AG04449 (cell line): ENCODE measurements at regions not wholly inside any gene's neighbourhood (a gene's known extent, or its start where the extent isn't known, plus 50 kb on each side); places are given as distances from the start of the nearest gene placed in this dataset.
"Not testable (repeated sequence)": the region's sequence is repeated elsewhere in the genome, so short reads cannot be mapped to it uniquely, and the experiment has no call there.

Experiments
- CTCF ChIA-PET: fragments of 350-600 bp; formaldehyde crosslinking; extraction: SDS; loops from one replicate; lab custom pipeline; 2021; ENCODE audit warnings: antibody characterized with exemption; lab: Yijun Ruan, JAX
- POLR2A ChIA-PET: fragments of 400-600, 350-600 bp; formaldehyde crosslinking; extraction: SDS; loops from one replicate; lab custom pipeline; 2020; ENCODE audit warnings: antibody characterized with exemption, inconsistent platforms; lab: Yijun Ruan, JAX
- DNase-seq: peaks from one replicate; pipeline ENCODE4 v3.0.0-alpha.2; 2010; ENCODE audit warnings: low read depth, low spot score
- H3K4me3 ChIP-seq: 2 replicates; pipeline ENCODE4 v1.5.1; 2011; ENCODE audit warnings: low read depth, mild to moderate bottlenecking, control low read depth, low read length
- CTCF ChIP-seq: IDR thresholded peaks from one replicate; pipeline ENCODE4 v1.5.1; 2011; ENCODE audit warnings: mild to moderate bottlenecking, moderate library complexity, low read length, control low read depth, inconsistent platforms; ENCODE audit not compliant: insufficient read depth; ENCODE audit errors: missing control alignments

DNA sequence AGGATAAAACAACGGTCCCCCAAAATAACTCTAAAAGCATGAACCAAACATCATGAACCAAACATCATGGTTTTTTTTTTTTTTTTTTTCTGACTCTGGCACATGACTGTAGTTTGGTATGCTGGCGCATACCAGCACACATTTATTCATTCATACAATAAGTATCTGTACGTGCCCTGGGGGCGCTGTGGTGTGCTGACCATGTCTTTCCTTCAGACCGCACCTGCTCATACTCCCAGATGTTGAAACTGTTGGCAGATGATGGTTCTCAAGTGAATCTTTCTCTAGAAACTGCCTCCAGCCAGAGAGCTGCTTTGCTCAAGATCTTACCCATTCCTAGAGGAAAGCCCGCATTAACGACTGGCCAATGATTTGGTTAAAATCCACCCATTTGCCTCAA lies 114.7 kb upstream of the ANKRD30A start:
- no peak overlapping the region for H3K4me3 ChIP-seq
- POLR2A ChIA-PET = no interaction called here
- TF ChIP-seq CTCF = no peak
- CTCF ChIA-PET = no interaction called here
- no peak for DNase-seq

DNA sequence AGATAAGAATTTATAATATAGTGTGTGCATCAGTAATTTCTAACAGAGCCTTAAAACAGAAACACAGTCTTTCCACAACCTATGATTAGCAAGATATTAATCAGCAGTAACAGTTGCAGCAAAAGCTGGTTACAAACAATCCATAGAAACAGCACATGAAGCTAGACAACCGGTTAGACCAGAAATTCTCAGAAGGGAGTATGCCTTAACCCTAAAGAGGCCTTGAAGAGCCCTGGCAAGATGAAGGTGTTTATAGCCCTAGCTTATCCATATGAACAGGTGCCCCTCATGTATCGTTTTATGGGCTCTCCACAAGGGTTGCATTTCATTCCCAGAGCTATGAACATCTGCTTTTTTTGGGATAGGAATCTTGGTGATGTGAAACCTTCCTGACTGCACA lies 117.1 kb upstream of the ANKRD30A start:
- CTCF ChIA-PET, H3K4me3 ChIP-seq, POLR2A ChIA-PET, DNase-seq: not testable (repeated sequence)

DNA sequence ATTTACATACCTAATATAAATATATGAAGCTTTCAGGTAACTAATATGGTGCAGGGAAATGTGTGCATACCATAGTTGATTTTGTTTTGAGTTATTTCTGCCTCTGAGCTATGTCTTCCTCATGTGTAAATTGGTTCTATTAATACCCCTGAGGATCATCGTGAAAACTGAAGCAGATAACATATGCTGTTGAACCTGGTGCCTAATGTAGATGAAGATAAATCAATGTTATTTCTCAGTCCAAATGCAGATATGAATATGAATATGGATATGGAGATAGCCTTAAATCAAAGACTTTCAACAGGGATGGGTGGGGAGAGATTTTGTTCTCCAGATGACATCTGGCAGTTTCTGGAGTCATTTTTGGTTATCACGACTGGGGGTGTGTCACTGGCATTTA lies 122.3 kb upstream of the ANKRD30A start:
- H3K4me3 ChIP-seq = no peak overlapping the region
- POLR2A ChIA-PET = no interaction called here
- DNase-seq = no peak
- CTCF ChIA-PET = no interaction called here
- no peak for TF ChIP-seq CTCF

- DNase-seq, POLR2A ChIA-PET, H3K4me3 ChIP-seq, CTCF ChIA-PET: not testable (repeated sequence)
Observed at GRCh38 chr10:36995806-36996205, 129.6 kb upstream of the ANKRD30A start.

- no peak overlapping the region for H3K4me3 ChIP-seq
- no peak for TF ChIP-seq CTCF
- ChIA-PET CTCF (no interaction called here), POLR2A (no interaction called here)
- DNase-seq = no peak
Observed at GRCh38 chr10:36994886-36995285, 130.5 kb upstream of the ANKRD30A start.

- no peak for DNase-seq
- POLR2A ChIA-PET = no interaction called here
- H3K4me3 ChIP-seq = no peak overlapping the region
- no peak for TF ChIP-seq CTCF
- CTCF ChIA-PET = no interaction called here
Observed at GRCh38 chr10:36989233-36989632, 136.2 kb upstream of the ANKRD30A start.

GRCh38 chr10:36946598-36946997 lies 178.8 kb upstream of the ANKRD30A start:
- no peak overlapping the region for H3K4me3 ChIP-seq
- TF ChIP-seq CTCF = no peak
- ChIA-PET CTCF (no interaction called here), POLR2A (no interaction called here)
- DNase-seq = no peak
